ENCODE measurements at regions not wholly inside any gene's neighbourhood (a gene's known extent, or its start where the extent isn't known, plus 50 kb on each side); places are given as distances from the start of the nearest gene placed in this dataset.

- ATAC-seq (ENCODE audit: poor library complexity) (no peak), DNase-seq (no peak)
- intact Hi-C loops (cut with DNase I), result no loop called here
Observed at GRCh38 chr18:39838831-39839230, 2116.2 kb upstream of the PIK3C3 start.

- no peak for ATAC-seq (ENCODE audit: poor library complexity)
- DNase-seq, result no peak
- intact Hi-C loops (cut with DNase I), result no loop called here
Observed at GRCh38 chr18:39835303-39836030, 2119.6 kb upstream of the PIK3C3 start.

GRCh38 chr18:39834636-39835035, 2120.4 kb upstream of the PIK3C3 start:
- DNase-seq (no peak), ATAC-seq (ENCODE audit: poor library complexity) (no peak)
- intact Hi-C loops (cut with DNase I), result no loop called here

- intact Hi-C loops (cut with DNase I), result no loop called here
- DNase-seq, result no peak
- ATAC-seq (ENCODE audit: poor library complexity), result no peak
Observed at GRCh38 chr18:39825485-39826150, 2129.4 kb upstream of the PIK3C3 start.

GRCh38 chr18:39806525-39806924, 2148.5 kb upstream of the PIK3C3 start:
- ATAC-seq (ENCODE audit: poor library complexity), result no peak
- intact Hi-C loops (cut with DNase I), result no loop called here
- no peak for DNase-seq

GRCh38 chr18:39805218-39805617, 2149.8 kb upstream of the PIK3C3 start:
- intact Hi-C loops (cut with DNase I), result no loop called here
- ATAC-seq (ENCODE audit: poor library complexity), result no peak
- DNase-seq, result no peak

- intact Hi-C loops (cut with DNase I), result no loop called here
- DNase-seq (no peak), ATAC-seq (ENCODE audit: poor library complexity) (no peak)
Observed at GRCh38 chr18:39802648-39803229, 2152.3 kb upstream of the PIK3C3 start.

GRCh38 chr18:39801848-39802247, 2153.2 kb upstream of the PIK3C3 start:
- no peak for ATAC-seq (ENCODE audit: poor library complexity)
- intact Hi-C loops (cut with DNase I), result no loop called here

GRCh38 chr18:39801010-39801409, 2154.0 kb upstream of the PIK3C3 start:
- ATAC-seq (ENCODE audit: poor library complexity) (no peak), DNase-seq (no peak)
- intact Hi-C loops (cut with DNase I), result no loop called here

More at GRCh38 chr18:39801848-39802247, 2153.2 kb upstream of the PIK3C3 start:
- DNase-seq, result no peak

- ATAC-seq (ENCODE audit: poor library complexity) (no peak), DNase-seq (no peak)
- intact Hi-C loops (cut with DNase I), result no loop called here
Observed at GRCh38 chr18:39799006-39799405, 2156.0 kb upstream of the PIK3C3 start.

- intact Hi-C loops (cut with DNase I), result no loop called here
- ATAC-seq (ENCODE audit: poor library complexity) (no peak), DNase-seq (no peak)
Observed at GRCh38 chr18:39796393-39796792, 2158.6 kb upstream of the PIK3C3 start.

GRCh38 chr18:39795350-39795749, 2159.7 kb upstream of the PIK3C3 start:
- intact Hi-C loops (cut with DNase I), result no loop called here
- no peak for ATAC-seq (ENCODE audit: poor library complexity)

GRCh38 chr18:39793609-39794008, 2161.4 kb upstream of the PIK3C3 start:
- ATAC-seq (ENCODE audit: poor library complexity) (no peak), DNase-seq (no peak)
- intact Hi-C loops (cut with DNase I), result no loop called here

More at GRCh38 chr18:39795350-39795749, 2159.7 kb upstream of the PIK3C3 start:
- no peak for DNase-seq

GRCh38 chr18:39788383-39788782, 2166.7 kb upstream of the PIK3C3 start:
- ATAC-seq (ENCODE audit: poor library complexity) (no peak), DNase-seq (no peak)
- intact Hi-C loops (cut with DNase I), result no loop called here

GRCh38 chr18:39786477-39786876, 2168.6 kb upstream of the PIK3C3 start:
- DNase-seq, result no peak
- no peak for ATAC-seq (ENCODE audit: poor library complexity)
- intact Hi-C loops (cut with DNase I), result no loop called here

- ATAC-seq (ENCODE audit: poor library complexity) (no peak), DNase-seq (no peak)
- intact Hi-C loops (cut with DNase I), result no loop called here
Observed at GRCh38 chr18:39784541-39784940, 2170.5 kb upstream of the PIK3C3 start.

- ATAC-seq (ENCODE audit: poor library complexity) (no peak), DNase-seq (no peak)
- intact Hi-C loops (cut with DNase I), result no loop called here
Observed at GRCh38 chr18:39781565-39781964, 2173.5 kb upstream of the PIK3C3 start.

GRCh38 chr18:39780774-39781173, 2174.3 kb upstream of the PIK3C3 start:
- ATAC-seq (ENCODE audit: poor library complexity) (no peak), DNase-seq (no peak)
- intact Hi-C loops (cut with DNase I), result no loop called here

- DNase-seq (no peak), ATAC-seq (ENCODE audit: poor library complexity) (no peak)
- intact Hi-C loops (cut with DNase I), result no loop called here
Observed at GRCh38 chr18:39779926-39780325, 2175.1 kb upstream of the PIK3C3 start.

GRCh38 chr18:39776766-39777165, 2178.3 kb upstream of the PIK3C3 start:
- no peak for ATAC-seq (ENCODE audit: poor library complexity)
- DNase-seq, result no peak
- intact Hi-C loops (cut with DNase I), result no loop called here

All from Right ventricle myocardium superior (tissue), 1 donor.